NB4 (cell line): ENCODE measurements at regions not wholly inside any gene's neighbourhood (a gene's known extent, or its start where the extent isn't known, plus 50 kb on each side); places are given as distances from the start of the nearest gene placed in this dataset.

ENCODE experiments used
- DNase-seq: peaks from one replicate; pipeline ENCODE4 v3.0.0; 2010; ENCODE audit warnings: low read depth
- H3K4me3 ChIP-seq: one replicate; pipeline ENCODE4 v1.5.1; 2011; ENCODE audit warnings: mild to moderate bottlenecking, low read depth, low read length, moderate library complexity
- CTCF ChIP-seq: IDR thresholded peaks from one replicate; pipeline ENCODE4 v1.5.1; 2012; ENCODE audit warnings: low read depth, low read length
- MYC ChIP-seq: IDR thresholded peaks from 2 replicates; pipeline ENCODE4 v1.6.1; 2011; ENCODE audit warnings: low read depth, low read length
- POLR2A ChIP-seq: IDR thresholded peaks from 2 replicates; pipeline ENCODE4 v1.6.1; 2011; ENCODE audit warnings: mild to moderate bottlenecking; ENCODE audit not compliant: insufficient read length; ENCODE audit errors: extremely low read depth
- TF ChIP-seq, protein P1 (sequence below): IDR thresholded peaks from 2 replicates; pipeline ENCODE4 v1.6.1; 2011; ENCODE audit warnings: low read depth, low read length

DNA sequence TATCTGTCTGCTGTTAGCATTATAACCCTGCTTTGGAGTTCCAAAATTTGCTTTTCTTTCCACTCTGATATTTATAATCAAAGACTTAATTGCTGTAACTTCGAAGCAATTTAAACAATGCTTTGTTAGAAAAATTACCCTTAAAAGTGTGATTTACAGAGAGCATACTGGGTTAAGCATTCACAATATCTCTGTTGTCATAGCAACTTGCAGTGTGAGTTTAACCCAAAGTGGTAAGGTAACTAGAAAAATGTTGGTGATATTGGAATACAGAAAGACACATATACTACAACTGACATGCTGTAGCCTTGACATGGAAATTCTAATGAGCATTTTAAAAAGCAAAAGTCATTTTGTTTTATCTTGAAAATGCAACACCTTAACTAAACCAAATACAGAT lies 70.4 kb upstream of the SMLR1 start:
- no peak overlapping the region for H3K4me3 ChIP-seq
- TF ChIP-seq, protein P1, sequence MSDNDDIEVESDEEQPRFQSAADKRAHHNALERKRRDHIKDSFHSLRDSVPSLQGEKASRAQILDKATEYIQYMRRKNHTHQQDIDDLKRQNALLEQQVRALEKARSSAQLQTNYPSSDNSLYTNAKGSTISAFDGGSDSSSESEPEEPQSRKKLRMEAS: no peak
- TF ChIP-seq CTCF (no peak), MYC (no peak), POLR2A (no peak)
- DNase-seq: no peak

DNA sequence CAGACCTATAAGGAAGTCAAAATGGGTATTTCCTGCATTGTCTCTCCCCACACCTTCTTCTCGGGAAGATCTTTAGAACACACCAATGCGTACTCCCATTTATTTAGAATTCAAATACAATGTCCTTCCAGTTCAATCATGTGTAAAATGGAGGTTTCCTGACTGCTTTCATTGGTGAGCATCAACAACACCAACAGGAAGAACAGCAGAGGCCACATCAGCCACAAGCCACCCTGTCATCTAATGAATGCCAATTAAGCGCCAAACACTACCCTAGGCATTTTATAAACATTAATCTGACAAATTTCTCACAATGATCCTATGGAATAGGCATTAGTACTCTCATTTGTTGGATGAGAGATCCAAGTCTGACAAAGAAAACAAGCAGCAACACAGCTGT lies 68.4 kb upstream of the SMLR1 start:
- no peak overlapping the region for H3K4me3 ChIP-seq
- TF ChIP-seq MYC: no peak
- TF ChIP-seq, protein P1: no peak
- no peak for DNase-seq

- TF ChIP-seq POLR2A (no peak), CTCF (peak; percentile 35), MYC (no peak)
- TF ChIP-seq, protein P1: no peak
- H3K4me3 ChIP-seq: no peak overlapping the region
- no peak for DNase-seq
Observed at GRCh38 chr6:130760006-130760405, 67.2 kb upstream of the SMLR1 start.

- no peak for DNase-seq
- TF ChIP-seq, protein P1: no peak
- TF ChIP-seq POLR2A: no peak
- no peak for TF ChIP-seq MYC
- TF ChIP-seq CTCF: no peak
Observed at GRCh38 chr6:130761286-130761685, 65.9 kb upstream of the SMLR1 start.

DNA sequence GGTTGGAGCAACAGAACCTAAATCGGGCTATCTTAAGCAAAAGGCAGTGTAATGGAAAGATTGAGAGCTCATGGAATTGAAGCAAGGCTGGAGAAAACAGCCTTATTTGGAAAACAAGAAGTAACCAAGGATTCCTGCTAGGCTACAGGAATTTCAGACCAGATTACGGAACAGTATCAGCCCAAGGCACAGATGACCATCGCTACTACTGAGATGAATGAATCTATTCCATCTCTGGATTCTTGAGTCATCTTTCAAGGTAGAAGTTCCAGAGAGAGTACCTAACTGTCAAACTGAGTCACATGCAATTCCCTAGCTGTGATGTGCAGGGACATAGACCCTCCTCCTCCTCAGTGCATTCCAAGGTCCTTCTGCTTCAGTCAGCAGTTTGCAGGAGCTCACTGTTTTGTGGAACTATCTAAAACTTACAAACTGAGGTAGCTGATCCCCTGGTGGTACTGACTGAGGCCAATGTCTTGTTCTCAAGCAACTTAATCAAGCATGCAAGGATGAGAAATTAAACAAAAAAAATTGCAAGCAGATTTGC lies 62.0 kb upstream of the SMLR1 start:
- H3K4me3 ChIP-seq: no peak overlapping the region
- TF ChIP-seq, protein P1: no peak
- TF ChIP-seq CTCF (no peak), MYC (no peak), POLR2A (no peak)
- no peak for DNase-seq

More at GRCh38 chr6:130761286-130761685, 65.9 kb upstream of the SMLR1 start:
- H3K4me3 ChIP-seq: no peak overlapping the region

DNA sequence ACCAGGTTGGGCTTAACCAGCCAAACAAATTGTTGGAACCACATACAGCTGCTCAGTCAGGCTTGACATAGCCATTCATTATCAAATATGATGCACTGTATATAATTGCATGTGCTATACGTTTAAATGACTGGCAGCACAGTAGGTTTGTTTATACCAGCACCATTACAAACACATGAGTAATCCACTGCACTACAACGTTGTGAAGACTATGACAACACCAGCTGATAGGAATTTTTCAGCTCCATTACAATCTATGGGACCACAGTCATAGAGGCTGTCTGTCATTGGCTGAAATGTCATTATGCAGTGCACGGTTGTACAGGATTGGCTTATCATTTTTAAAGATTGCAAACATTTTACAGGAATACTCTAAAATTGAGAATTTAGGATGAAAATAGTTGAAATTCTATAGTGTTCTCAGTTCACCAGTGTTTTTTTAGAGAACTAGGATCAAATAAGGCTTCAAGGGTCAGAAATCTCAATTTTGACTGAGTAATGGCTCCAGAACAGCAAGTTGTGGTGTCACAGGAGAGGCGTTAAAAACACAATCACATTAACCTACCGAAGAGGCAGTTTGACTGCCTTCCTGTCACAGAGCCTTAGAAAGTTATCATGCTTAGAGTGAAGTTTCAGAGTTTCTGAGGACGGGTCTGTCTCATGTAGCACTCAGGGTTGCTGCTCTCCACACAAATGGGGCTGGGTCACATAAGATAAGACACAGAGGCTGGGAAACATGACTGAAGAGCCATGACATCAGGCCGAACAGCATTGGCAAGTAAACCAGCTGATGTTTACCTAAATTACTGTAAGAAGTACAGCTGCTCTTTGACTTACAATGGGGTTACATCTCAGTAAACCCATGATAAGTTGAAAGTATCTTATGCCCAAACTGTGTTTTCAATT lies 60.7 kb upstream of the SMLR1 start:
- TF ChIP-seq CTCF: no peak
- no peak for DNase-seq
- no peak overlapping the region for H3K4me3 ChIP-seq
